AG04450 (cell line): ENCODE measurements at regions not wholly inside any gene's neighbourhood (a gene's known extent, or its start where the extent isn't known, plus 50 kb on each side); places are given as distances from the start of the nearest gene placed in this dataset.
"Not testable (repeated sequence)": the region's sequence is repeated elsewhere in the genome, so short reads cannot be mapped to it uniquely, and the experiment has no call there.

ENCODE experiments used
- CTCF ChIA-PET: fragments of 300-600, 350-600 bp; formaldehyde crosslinking; extraction: SDS; loops from one replicate; lab custom pipeline; 2022; ENCODE audit warnings: antibody characterized with exemption, inconsistent platforms; lab: Charles Lee
- POLR2A ChIA-PET: fragments of 350-600 bp; formaldehyde crosslinking; extraction: SDS; loops from one replicate; lab custom pipeline; 2021; ENCODE audit warnings: antibody characterized with exemption, inconsistent platforms; lab: Yijun Ruan, JAX
- DNase-seq: peaks from one replicate; pipeline ENCODE4 v3.0.0-alpha.2; 2011; ENCODE audit warnings: low read depth, low spot score
- H3K27ac ChIP-seq: one replicate; pipeline ENCODE4 v1.5.1; 2012; ENCODE audit warnings: low read depth, low read length, control low read depth
- H3K27me3 ChIP-seq: one replicate; pipeline ENCODE4 v1.6.0; 2012; ENCODE audit warnings: low read length; ENCODE audit not compliant: control insufficient read depth, insufficient read depth
- H3K4me3 ChIP-seq: 2 replicates; pipeline ENCODE4 v1.5.1; 2011; ENCODE audit warnings: mild to moderate bottlenecking, low read depth, low read length, control low read depth
- H3K9me3 ChIP-seq: 2 replicates; pipeline ENCODE4 v1.5.1; 2012; ENCODE audit warnings: low read length; ENCODE audit not compliant: control insufficient read depth, insufficient read depth
- TF ChIP-seq, protein P1 (sequence below): IDR thresholded peaks from 2 replicates; pipeline ENCODE4 v1.5.1; 2011; ENCODE audit warnings: low read depth, low read length, control low read depth, inconsistent platforms

DNA sequence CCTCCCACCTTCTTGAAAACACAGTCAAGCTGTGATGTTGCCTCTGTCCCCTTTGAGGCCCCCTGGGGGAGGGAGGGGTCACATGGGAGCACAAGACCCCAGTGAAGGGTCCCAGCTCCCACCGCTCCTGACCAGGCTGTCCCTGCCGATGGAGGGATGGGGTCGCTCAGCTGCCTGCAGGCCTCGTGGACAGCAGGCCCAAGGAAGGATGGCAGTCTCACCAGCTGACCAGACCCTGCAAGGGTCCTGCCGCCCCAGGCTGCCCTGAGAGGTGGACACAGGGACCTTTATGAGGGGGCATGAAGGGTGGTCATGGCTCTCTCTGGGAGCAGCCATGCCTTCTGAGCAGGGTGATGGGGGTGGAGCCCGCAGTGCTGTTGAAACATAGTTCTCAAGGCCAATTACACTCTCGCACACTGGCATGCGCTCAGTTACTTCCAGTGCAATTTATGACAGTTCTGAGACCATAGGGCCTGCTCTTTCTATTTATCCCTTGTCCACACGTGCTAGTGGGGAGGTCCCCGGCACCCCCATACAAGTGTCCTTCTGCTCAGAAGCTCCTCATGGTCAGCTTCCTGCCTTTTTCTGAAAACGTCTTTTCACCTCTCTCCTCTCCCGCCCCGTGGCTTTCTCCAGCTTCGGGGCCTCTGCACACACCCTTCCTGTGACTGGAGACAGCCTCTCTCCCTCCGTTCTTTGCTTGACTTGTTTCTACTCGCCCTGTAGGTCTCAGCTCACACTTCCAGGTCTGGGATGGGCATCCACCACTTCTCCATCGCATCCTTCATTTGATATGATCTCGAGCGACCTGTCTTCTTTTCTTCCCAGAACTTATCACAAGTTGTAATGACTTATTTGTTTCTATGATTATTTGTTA is 313.1 kb downstream of the ADGRD1 start:
- ChIA-PET CTCF (no interaction called here), POLR2A (no interaction called here)
- no peaks in the 10 kb centered on the region for H3K27me3 ChIP-seq
- no peak overlapping the region for H3K27ac ChIP-seq
- DNase-seq: no peak
- no peak overlapping the region for H3K4me3 ChIP-seq
- TF ChIP-seq, protein P1, sequence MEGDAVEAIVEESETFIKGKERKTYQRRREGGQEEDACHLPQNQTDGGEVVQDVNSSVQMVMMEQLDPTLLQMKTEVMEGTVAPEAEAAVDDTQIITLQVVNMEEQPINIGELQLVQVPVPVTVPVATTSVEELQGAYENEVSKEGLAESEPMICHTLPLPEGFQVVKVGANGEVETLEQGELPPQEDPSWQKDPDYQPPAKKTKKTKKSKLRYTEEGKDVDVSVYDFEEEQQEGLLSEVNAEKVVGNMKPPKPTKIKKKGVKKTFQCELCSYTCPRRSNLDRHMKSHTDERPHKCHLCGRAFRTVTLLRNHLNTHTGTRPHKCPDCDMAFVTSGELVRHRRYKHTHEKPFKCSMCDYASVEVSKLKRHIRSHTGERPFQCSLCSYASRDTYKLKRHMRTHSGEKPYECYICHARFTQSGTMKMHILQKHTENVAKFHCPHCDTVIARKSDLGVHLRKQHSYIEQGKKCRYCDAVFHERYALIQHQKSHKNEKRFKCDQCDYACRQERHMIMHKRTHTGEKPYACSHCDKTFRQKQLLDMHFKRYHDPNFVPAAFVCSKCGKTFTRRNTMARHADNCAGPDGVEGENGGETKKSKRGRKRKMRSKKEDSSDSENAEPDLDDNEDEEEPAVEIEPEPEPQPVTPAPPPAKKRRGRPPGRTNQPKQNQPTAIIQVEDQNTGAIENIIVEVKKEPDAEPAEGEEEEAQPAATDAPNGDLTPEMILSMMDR: no peak
- peaks cover 65% of the 10 kb centered on the region for H3K9me3 ChIP-seq

DNA sequence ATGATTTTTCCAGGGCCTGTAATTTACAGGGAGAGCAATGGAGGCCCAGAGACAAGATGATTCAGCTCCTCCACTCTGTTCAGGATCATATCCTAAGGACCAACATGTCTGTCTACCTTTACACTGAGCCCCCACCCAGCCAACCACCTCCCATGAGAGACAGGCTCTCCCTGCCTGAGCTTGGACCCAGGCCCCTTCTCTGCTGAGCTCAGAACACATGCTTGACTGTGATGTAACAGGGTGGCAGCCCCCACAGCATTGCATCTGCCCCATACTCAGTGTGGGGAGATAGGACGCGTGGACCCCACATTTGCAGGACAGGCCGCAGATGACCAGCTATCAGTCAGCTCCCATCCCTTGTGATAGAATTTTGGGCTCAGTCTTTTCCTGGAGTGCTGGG is 313.9 kb downstream of the ADGRD1 start:
- no peak overlapping the region for H3K27ac ChIP-seq
- peaks cover 61% of the 10 kb centered on the region for H3K9me3 ChIP-seq
- TF ChIP-seq, protein P1: no peak
- CTCF ChIA-PET: no interaction called here
- DNase-seq: no peak
- H3K4me3 ChIP-seq: no peak overlapping the region
- POLR2A ChIA-PET: no interaction called here
- H3K27me3 ChIP-seq: no peaks in the 10 kb centered on the region

DNA sequence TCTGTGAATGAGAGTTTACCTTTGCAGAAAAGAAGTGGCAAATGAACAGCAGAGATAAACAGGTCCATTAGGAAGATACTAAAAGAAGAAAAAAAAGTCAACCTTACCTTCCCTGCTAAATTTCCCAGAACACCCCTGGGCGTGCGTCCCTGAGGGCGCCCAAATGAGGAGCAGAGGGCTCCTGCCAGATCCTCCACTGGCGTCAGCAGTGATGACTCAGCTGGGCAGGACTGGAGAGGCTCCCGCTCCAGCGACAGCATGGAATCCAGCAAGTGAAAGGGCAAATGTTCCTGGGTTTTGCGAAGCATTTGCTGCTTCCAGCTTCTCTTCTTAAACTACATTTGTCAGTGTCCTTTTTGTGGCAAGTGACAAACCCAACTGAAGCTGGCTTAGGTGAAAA is 314.4 kb downstream of the ADGRD1 start:
- H3K27me3 ChIP-seq, H3K27ac ChIP-seq, CTCF ChIA-PET, POLR2A ChIA-PET, DNase-seq, H3K4me3 ChIP-seq: not testable (repeated sequence)
- peaks cover 60% of the 10 kb centered on the region for H3K9me3 ChIP-seq

DNA sequence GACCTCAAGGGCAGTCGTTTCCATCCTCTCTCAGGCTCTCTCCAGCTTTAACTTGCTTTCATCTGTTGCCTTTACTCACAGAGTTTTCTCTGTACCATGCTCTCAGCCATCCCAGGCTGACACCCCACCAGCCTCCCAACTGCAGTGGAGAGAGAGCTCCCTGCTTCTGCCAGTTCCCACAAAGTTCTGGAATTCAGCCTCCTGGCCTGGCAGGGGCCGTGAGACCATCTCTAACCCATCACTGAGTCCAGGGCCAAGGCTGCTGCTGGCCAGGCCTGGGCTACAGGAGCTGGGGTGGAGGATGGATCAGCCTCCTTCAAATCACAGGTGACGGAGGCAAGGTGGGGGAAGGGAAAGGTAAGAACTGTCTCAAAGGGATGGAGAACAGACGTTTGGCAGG is 314.9 kb downstream of the ADGRD1 start:
- H3K27me3 ChIP-seq, POLR2A ChIA-PET, H3K4me3 ChIP-seq, CTCF ChIA-PET, H3K27ac ChIP-seq, DNase-seq: not testable (repeated sequence)
- H3K9me3 ChIP-seq: peaks cover 64% of the 10 kb centered on the region

DNA sequence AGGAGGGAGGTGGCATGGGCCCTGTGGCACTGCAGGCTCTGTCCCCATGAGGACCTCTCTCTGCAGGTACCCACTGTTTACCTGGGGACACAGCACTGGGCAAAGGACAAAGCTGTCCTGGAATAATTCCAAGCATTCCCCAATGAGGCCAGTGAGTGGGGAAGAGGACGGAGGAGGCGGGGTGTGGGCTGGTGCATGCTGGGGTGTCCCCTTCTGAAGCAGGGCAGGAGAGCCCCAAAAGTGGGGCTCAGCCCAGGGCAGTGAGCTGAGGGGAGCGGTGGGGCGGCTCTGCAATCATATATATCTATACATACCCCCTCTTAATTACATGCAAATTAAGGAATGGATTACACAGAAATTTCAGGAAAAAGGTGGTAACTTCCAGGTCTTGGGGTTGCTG is 315.8 kb downstream of the ADGRD1 start:
- H3K9me3 ChIP-seq: peaks cover 63% of the 10 kb centered on the region
- no peak for DNase-seq
- no peak overlapping the region for H3K27ac ChIP-seq
- no peak overlapping the region for H3K4me3 ChIP-seq
- CTCF ChIA-PET: no interaction called here
- no peaks in the 10 kb centered on the region for H3K27me3 ChIP-seq
- POLR2A ChIA-PET: no interaction called here
- TF ChIP-seq, protein P1: no peak

DNA sequence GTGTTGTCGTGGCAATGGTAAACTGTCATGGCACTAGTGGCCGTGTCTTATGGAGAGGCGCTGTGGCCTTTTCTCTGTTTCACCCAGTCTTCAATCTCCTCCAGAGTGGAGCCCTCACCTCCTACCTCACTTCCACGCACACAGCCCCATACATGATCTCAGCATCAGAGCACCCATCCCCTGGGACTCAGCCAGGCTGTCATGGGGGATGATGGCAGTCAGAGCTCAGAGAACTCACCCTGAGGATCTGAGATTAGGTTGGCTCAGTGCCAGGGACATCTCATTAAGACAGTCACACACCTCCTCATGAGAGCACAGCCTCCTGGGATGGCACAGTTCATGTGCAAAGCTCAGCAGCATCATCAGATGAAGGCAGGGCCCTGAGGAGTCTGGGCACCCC is 316.3 kb downstream of the ADGRD1 start:
- CTCF ChIA-PET, H3K27ac ChIP-seq, DNase-seq, POLR2A ChIA-PET, H3K4me3 ChIP-seq, H3K27me3 ChIP-seq: not testable (repeated sequence)
- H3K9me3 ChIP-seq: peaks cover 63% of the 10 kb centered on the region
